ENCODE measurements at regions not wholly inside any gene's neighbourhood (a gene's known extent, or its start where the extent isn't known, plus 50 kb on each side); places are given as distances from the start of the nearest gene placed in this dataset.
A peak's percentile ranks its signal among the peaks of the same experiment; 100 is the strongest.

DNA sequence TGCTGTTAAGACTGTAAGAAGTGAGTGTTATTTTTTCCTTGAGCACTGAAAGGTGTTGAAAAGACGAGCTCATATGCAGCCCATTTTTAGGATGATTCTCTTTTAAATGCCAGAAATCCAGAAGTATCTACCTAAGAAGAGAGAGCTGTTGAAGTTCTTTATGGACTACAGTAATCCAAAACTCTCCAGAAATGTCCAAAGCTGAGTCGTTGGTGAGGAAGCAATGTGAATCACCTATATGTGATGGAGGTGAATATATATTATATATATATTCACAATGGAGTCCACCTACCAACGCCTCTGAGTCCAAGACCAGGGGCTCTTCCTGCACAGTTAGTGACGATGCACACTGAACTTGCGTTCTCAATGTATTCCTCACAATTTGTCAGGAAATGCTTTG, 252.7 kb upstream of the PITRM1 start:
- TF ChIP-seq FOXP2 (optimal IDR thresholded peaks at IDR 0.05; ENCODE audit: borderline replicate concordance, extremely low read depth, extremely low read length, insufficient read depth) (no peak), POLR2AphosphoS5 (IDR thresholded peaks at IDR 0.05; ENCODE audit: low read depth, low read length) (no peak), SIN3A (IDR thresholded peaks at IDR 0.05; ENCODE audit: borderline replicate concordance, insufficient read depth, low read length) (no peak), TAF1 (IDR thresholded peaks at IDR 0.05; ENCODE audit: borderline replicate concordance, insufficient read depth, low read length) (no peak)
- TF ChIP-seq, protein P1, sequence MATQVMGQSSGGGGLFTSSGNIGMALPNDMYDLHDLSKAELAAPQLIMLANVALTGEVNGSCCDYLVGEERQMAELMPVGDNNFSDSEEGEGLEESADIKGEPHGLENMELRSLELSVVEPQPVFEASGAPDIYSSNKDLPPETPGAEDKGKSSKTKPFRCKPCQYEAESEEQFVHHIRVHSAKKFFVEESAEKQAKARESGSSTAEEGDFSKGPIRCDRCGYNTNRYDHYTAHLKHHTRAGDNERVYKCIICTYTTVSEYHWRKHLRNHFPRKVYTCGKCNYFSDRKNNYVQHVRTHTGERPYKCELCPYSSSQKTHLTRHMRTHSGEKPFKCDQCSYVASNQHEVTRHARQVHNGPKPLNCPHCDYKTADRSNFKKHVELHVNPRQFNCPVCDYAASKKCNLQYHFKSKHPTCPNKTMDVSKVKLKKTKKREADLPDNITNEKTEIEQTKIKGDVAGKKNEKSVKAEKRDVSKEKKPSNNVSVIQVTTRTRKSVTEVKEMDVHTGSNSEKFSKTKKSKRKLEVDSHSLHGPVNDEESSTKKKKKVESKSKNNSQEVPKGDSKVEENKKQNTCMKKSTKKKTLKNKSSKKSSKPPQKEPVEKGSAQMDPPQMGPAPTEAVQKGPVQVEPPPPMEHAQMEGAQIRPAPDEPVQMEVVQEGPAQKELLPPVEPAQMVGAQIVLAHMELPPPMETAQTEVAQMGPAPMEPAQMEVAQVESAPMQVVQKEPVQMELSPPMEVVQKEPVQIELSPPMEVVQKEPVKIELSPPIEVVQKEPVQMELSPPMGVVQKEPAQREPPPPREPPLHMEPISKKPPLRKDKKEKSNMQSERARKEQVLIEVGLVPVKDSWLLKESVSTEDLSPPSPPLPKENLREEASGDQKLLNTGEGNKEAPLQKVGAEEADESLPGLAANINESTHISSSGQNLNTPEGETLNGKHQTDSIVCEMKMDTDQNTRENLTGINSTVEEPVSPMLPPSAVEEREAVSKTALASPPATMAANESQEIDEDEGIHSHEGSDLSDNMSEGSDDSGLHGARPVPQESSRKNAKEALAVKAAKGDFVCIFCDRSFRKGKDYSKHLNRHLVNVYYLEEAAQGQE (IDR thresholded peaks at IDR 0.05; ENCODE audit: insufficient read depth in 1 of 2, low read depth in 2 of 2, low read length in 2 of 2) = no peak

DNA sequence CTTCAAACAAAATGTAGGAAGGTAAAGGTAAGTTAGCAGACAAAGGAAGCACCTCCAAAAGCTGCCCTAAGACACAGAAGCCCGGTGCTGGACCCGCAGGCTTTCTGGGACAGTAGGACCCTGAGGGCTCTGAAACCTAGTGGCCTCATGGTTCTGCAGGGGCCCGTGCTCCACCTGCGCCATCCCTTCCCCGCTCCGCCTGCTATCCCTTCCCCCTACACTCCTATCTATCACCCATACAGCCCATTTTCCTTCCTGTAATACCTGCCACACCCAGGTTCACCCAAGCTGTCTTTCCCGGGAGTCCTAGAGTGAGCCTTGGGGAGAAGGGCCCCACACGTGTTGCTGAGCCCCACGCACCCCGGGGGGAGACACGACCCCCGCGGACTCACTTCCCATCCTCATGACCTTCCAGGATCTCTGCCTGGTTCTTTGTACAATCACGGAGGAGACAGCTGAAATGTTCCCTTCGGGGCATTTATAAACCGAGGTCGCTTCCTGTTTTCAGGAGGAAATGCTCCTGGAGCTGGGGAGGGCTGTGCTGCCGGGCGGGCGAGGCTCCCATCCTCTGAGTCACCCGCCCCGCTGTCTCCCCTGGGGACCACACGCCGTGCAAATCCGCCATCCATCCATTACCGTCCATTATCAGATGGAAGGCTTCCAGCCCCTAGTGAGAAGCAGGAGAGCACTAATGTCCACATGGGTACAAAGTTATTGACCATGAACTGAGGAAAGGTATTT, 251.7 kb upstream of the PITRM1 start:
- TF ChIP-seq, protein P1 (IDR thresholded peaks at IDR 0.05; ENCODE audit: insufficient read depth in 1 of 2, low read depth in 2 of 2, low read length in 2 of 2) = no peak
- 0 out of 2 replicates have a peak, but pooled peaks have one; percentile 18 for TF ChIP-seq POLR2AphosphoS5 (IDR thresholded peaks at IDR 0.05; ENCODE audit: low read depth, low read length)
- TF ChIP-seq FOXP2 (optimal IDR thresholded peaks at IDR 0.05; ENCODE audit: borderline replicate concordance, extremely low read depth, extremely low read length, insufficient read depth) = peak; percentile 50
- peak; percentile 13; the same call in 1 of the 2 replicates for TF ChIP-seq SIN3A (IDR thresholded peaks at IDR 0.05; ENCODE audit: borderline replicate concordance, insufficient read depth, low read length)
- TF ChIP-seq TAF1 (IDR thresholded peaks at IDR 0.05; ENCODE audit: borderline replicate concordance, insufficient read depth, low read length) = no peak

DNA sequence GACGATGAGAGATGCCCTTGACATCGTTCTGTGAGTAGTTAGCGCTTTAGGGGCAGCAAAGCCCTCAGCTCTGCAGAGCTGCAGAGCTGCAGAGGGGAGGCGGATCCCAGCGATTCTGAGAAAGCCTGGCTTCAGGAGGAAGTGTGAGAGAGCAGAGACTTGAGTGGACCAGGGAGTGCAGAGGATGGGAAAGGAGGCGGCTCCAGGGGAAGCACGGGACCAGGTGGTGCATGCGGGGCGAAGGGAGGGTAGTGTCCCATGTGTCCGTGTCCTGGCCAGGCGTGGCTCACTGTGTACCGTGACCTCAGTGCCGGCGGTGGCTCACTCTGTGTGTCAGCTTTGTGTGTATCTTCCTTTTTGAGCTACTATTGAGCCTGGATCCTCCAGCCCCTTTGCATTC, 250.8 kb upstream of the PITRM1 start:
- no peak for TF ChIP-seq POLR2AphosphoS5 (IDR thresholded peaks at IDR 0.05; ENCODE audit: low read depth, low read length)

DNA sequence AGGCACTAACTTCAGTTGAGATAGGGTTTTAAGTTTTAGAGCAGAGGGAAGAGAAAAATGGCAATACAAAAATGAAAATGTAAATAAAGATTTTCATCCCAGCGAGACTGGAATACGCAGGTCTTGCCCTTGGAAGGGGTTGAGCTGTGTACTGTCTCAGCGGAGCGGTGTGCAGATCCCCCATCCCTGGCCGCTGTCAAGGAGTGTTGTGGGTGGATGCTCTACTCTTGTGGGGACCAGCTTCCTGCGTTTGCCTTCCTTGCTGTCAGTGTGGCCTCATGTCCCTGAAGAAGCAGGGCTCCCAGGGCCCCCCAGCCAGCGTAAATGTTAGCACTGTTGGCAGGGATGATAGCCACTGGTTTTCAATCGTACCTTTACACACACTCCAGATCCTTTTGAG, 249.7 kb upstream of the PITRM1 start:
- TF ChIP-seq FOXP2 (optimal IDR thresholded peaks at IDR 0.05; ENCODE audit: borderline replicate concordance, extremely low read depth, extremely low read length, insufficient read depth) (no peak), SIN3A (IDR thresholded peaks at IDR 0.05; ENCODE audit: borderline replicate concordance, insufficient read depth, low read length) (no peak), TAF1 (IDR thresholded peaks at IDR 0.05; ENCODE audit: borderline replicate concordance, insufficient read depth, low read length) (no peak)

DNA sequence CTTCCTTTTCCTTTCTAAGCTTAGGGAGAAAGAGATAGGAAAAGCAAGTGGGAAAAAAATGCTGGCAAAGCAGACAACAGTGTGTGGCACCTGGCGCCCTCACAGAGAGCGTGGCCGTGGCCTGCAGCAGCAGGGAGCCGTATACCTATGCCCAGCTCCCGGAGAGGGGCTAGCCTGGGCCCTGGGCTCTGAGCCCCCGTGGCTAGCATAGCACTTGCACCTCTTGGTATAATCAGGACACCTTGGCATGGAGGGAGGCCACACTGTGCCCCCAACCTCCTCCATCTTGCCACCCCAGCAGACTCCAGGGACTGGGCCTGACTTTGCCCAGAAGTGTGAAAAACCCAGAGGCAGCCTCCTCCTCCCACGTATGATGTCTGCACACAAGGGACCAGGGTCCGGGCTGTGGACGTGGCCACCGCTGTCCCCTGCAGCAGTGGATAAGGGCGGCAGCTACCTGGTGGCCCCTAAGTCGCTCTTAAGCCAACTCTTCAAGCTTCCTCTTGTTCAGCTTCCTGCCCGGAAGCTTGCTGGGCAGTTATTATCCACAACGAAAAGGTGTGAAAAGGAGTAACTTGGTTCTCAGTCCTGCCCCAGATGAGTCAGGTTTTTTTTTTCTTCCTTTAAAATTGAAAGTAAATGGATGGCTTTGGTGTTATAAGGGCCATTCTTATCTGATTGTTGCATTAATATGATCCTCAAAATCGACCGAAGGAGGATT, 249.1 kb upstream of the PITRM1 start:
- no peak for TF ChIP-seq SIN3A (IDR thresholded peaks at IDR 0.05; ENCODE audit: borderline replicate concordance, insufficient read depth, low read length)
- no peak for TF ChIP-seq FOXP2 (optimal IDR thresholded peaks at IDR 0.05; ENCODE audit: borderline replicate concordance, extremely low read depth, extremely low read length, insufficient read depth)
- TF ChIP-seq TAF1 (IDR thresholded peaks at IDR 0.05; ENCODE audit: borderline replicate concordance, insufficient read depth, low read length) = no peak

DNA sequence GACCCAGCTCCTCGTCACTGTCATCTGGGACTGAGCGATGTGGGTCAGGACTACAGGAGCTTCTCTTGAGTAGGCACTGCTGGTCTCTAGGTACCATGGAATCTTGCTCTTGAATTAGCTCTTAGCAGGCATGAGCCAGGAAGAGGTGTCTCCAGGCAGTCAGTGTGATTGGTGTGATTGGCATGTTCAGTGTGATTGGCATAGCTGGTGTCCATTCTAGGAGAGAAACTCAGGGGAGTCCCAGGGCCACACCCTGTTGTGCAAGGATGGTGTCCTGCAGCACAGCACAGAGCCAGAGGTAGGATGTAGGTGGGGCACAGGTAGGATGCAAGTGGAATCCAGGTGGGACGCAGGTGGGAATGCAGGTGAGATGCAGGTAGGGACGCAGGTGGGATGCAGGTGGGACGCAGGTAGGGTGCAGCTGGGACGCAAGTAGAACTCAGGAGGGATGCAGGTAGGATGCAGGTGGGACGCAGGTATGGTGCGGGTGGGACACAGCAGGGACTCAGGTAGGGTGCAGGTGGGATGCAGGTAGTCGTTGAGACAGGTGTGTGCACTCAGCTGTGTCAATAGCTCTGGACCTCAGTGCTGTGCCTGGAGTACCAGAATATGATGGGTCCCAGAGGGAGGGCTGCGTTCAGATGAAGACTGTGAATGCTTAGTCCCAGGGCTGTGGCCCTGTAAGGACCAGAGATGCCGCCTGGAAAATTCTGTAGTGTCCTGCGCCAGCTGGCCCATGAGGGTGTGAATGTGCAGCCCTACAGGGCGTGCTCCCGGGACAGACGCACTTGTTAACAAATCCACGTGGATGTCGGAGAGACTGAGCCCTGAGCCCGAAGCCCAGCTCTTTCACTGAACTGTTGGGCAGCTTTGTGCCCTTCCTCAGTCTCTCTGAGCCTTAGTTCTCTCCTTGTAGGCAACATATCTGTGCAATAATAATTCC, 248.2 kb upstream of the PITRM1 start:
- no peak for TF ChIP-seq SIN3A (IDR thresholded peaks at IDR 0.05; ENCODE audit: borderline replicate concordance, insufficient read depth, low read length)
- TF ChIP-seq, protein P1 (IDR thresholded peaks at IDR 0.05; ENCODE audit: insufficient read depth in 1 of 2, low read depth in 2 of 2, low read length in 2 of 2) = no peak
- TF ChIP-seq POLR2AphosphoS5 (IDR thresholded peaks at IDR 0.05; ENCODE audit: low read depth, low read length) = no peak
- no peak for TF ChIP-seq FOXP2 (optimal IDR thresholded peaks at IDR 0.05; ENCODE audit: borderline replicate concordance, extremely low read depth, extremely low read length, insufficient read depth)
- TF ChIP-seq TAF1 (IDR thresholded peaks at IDR 0.05; ENCODE audit: borderline replicate concordance, insufficient read depth, low read length) = no peak
